GM18909 (cell line): ENCODE measurements at regions not wholly inside any gene's neighbourhood (a gene's known extent, or its start where the extent isn't known, plus 50 kb on each side); places are given as distances from the start of the nearest gene placed in this dataset.
"Not testable (repeated sequence)": the region's sequence is repeated elsewhere in the genome, so short reads cannot be mapped to it uniquely, and the experiment has no call there.

Experiments used
- ATAC-seq: cut with Tn5 transposase; IDR thresholded peaks from one replicate; pipeline ENCODE4 v1.9.1; 2021; ENCODE audit warnings: mild to moderate bottlenecking; ENCODE audit not compliant: unreplicated experiment, poor library complexity

DNA sequence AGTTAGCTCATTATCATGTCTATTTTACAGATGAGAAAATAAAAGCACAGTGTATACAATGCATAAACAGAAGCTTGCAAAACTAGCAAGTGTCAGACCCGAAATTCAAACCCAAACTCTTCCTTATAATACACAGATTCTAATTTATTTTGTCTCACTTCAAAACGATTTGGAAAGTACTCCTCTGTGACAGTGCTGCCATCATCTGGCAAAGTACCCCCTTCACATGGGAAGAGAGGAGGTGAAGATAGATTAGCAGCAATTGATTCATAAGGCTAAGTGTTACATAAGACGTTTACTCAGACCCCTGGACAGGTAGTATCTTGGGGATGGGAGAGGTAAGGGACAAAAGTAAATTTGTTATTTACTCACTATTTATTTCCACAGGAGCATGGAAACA is 744.0 kb upstream of the SGO1 start:
- no peak for ATAC-seq

DNA sequence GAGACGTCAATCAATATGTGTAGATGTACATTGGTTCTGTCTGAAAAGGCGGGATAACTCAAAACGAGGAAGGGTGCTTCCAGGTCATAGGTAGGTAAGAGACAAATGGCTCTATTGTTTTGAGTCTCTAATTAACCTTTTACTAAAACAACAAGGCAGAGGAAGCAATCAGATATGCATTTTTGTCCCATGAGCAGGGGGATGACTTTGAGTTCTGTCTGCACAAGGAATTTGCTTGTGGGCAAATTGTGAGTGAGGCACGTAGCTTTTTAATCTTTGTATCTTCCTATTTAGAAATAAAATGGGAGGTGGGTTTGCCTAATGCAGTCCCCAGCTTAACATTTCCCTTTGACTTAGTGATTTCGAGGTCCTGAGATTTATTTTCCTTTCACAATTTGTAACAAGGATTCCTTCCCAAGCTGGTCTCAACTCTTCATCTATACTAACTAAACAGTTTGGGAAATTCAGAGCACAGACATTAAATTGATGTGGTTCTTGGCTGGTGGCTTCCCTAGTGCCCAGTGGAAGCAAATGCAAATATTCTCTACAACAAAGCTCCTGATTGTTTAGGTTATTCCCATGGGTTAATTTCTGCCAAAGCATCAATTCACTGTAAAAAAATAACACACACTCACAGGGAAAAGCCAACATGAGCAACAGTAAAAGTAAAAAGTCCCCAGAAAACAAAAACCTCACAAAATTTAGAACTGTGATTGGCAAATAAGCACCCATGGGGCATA is 738.8 kb upstream of the SGO1 start:
- ATAC-seq = no peak

DNA sequence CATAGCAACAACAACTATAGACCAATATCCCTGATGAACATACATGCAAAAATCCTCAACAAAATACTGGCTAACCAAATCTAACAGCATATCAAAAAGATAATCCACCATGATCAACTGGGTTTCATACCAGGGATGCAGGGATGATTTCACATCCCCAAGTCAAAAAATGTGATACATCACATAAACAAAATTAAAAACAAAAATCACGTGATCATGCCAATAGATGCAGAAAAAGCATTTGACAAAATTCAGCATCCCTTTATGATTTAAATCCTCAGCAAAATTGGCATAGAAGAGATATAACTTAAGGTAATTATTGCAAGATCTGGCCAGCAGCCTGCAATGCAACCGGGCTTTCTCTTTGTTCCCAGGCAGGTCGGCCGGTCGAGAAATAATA is 735.1 kb upstream of the SGO1 start:
- not testable (repeated sequence) for ATAC-seq

DNA sequence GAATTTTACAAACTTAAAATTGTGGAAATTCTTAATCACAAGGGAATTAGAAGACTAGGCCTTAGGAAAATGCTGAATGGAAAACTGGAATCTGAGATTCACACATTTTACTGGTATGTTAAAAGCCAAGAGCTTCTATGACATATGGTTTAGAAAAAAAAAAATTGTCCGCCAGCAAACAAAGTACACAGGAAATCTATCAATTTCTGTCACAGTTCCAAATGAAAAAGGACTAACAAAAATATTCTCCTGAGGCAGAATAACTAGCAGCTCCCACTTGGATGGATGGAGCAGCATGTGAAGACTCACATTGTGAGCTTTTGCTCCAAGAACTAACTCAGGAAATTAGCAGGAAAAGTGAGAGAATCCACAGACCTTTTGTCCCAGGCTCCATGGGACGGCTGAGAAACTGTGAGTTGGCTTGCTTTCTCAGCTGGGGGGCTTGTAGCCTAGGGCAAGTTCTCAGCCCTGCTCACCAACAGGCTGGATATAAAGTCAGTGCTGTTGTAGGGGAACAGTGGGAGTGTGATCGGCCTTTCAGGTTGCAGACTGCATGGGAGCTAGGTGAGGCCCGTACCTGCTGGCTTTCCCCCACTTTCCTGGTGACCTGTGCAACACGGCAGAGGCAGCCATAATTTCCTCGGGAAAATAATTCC is 731.1 kb upstream of the SGO1 start:
- no peak for ATAC-seq

GRCh38 chr3:20914310-20914709 is 728.3 kb upstream of the SGO1 start:
- no peak for ATAC-seq

GRCh38 chr3:20912406-20912805 is 726.4 kb upstream of the SGO1 start:
- no peak for ATAC-seq

- no peak for ATAC-seq
Observed at GRCh38 chr3:20909511-20909910, 723.5 kb upstream of the SGO1 start.

- no peak for ATAC-seq
Observed at GRCh38 chr3:20905210-20905805, 719.3 kb upstream of the SGO1 start.

GRCh38 chr3:20904671-20905070 is 718.7 kb upstream of the SGO1 start:
- no peak for ATAC-seq

DNA sequence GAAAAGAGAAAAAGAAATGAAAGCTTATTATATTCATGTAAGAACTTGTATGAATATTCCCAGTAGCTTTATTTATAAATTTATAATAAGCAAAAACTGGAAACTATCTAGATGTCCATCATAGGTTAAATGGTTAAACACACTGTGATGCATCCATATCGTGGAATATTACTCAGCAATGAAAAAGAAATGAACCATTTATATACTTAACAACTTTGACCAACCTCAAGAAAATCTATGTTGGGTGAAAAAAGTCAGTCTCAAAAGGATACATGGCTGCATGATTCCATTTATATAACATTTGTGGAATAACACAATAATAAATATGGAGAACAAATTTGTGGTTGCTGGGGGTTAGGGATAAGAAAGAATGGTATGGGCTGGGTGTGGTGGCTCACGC is 713.0 kb upstream of the SGO1 start:
- ATAC-seq = no peak

- no peak for ATAC-seq
Observed at GRCh38 chr3:20890111-20890519, 704.1 kb upstream of the SGO1 start.

- ATAC-seq = no peak
Observed at GRCh38 chr3:20878691-20879090, 692.7 kb upstream of the SGO1 start.

DNA sequence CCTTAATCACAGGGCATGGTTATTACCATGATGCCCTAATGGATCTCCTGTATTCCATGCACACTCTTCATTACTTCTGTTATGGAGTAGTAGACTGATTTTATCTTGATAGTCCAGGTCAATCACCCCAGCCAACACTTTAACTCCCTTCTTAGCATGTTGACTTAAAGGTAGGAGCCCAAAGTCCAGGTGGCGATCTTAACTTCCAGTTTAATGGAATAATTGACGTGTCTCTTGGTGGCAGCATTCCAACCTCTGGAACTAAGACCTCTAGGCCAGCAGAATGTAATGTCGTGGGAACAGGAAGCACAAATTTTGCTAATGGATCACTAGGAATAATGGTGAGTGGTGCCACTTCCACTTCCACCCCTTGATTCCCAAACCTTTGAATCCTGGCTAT is 687.2 kb upstream of the SGO1 start:
- no peak for ATAC-seq

DNA sequence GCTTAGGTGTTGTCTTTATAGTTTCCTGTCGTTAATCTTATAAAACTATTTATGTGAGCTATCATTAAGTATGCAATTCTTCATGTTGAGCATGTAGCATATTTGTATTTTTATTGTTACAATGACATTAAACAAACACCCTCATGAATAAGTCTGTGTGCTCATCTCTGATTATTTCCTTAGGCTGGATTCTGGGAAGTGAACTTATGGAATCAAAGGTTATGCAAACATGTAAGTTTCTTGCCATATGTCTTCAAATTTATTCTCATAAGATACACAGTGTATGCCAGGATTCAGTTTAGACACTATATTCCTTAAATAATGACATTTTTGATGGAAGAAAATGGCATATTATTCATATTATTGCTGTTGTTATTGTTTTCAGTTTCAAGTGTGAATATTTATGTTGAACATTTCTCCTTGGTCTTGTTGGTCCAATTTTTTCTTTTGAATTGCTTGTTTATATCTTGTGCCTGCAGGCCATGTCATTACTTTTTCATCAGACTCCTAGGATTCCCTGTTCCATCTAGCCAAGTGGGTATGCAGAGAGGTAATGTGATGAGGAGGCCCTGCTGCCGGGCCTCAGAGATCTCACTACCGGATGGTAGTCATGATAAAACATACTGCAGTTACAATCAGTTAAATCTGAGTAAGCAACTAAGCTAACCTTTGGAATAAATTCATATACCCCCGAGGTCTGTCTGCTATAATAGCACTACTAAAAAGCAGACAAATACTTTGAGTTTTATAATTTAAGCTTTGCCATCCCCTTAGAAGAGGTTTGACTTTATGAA is 684.3 kb upstream of the SGO1 start:
- ATAC-seq = no peak

DNA sequence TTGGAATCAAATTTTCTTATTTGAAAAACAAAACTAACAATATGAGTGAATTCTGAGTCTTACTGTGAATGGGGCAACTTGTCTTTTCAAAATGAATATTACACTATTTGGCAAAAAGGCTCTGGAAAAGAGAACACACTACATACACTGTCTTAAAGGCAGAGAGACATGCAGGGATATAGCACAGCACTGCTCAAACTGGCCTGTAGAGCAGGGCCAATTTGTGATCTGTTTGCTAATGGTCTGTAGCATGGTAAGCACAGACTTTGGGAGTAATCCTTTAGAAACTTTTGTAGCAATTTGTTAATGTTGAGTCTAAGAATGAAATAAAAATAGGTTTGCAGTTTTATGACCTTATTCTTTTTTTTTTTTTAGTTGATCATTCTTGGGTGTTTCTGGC is 679.8 kb upstream of the SGO1 start:
- no peak for ATAC-seq

GRCh38 chr3:20861454-20861853 is 675.4 kb upstream of the SGO1 start:
- no peak for ATAC-seq

DNA sequence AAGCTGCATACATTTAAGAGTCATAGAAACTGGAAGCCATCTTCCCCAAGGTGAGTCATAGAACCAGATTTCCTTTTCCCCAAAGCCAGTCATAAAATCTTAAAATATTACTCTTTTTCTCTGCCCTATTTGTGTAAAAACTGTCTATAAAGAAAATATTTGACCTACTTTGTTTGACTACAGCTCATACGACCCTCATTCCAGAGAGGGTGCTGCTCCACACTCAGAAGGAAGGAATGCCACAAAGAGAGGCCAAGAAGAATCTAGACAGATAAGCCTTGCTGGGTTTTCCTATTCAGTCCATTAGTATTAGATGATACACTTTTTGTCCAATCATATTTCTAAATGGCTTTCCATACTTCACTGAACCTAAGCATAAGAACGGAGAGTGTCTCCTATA is 671.6 kb upstream of the SGO1 start:
- ATAC-seq = no peak

- ATAC-seq = no peak
Observed at GRCh38 chr3:20853890-20854289, 667.9 kb upstream of the SGO1 start.

- ATAC-seq = no peak
Observed at GRCh38 chr3:20852712-20853111, 666.7 kb upstream of the SGO1 start.

GRCh38 chr3:20849975-20850374 is 664.0 kb upstream of the SGO1 start:
- no peak for ATAC-seq

GRCh38 chr3:20846832-20847231 is 660.8 kb upstream of the SGO1 start:
- ATAC-seq = no peak
